ENCODE measurements at regions not wholly inside any gene's neighbourhood (a gene's known extent, or its start where the extent isn't known, plus 50 kb on each side); places are given as distances from the start of the nearest gene placed in this dataset.

GRCh38 chr7:79951415-79951814 is 183.2 kb upstream of the GNAI1 start:
- TF ChIP-seq CTCF (conservative IDR thresholded peaks at IDR 0.05; ENCODE audit: low read depth, low read length) (no peak), EZH2 (IDR thresholded peaks at IDR 0.05; ENCODE audit: low read length, unreplicated experiment) (no peak)

Measured in PC-3 (cell line).